ENCODE measurements at regions not wholly inside any gene's neighbourhood (a gene's known extent, or its start where the extent isn't known, plus 50 kb on each side); places are given as distances from the start of the nearest gene placed in this dataset.

DNA sequence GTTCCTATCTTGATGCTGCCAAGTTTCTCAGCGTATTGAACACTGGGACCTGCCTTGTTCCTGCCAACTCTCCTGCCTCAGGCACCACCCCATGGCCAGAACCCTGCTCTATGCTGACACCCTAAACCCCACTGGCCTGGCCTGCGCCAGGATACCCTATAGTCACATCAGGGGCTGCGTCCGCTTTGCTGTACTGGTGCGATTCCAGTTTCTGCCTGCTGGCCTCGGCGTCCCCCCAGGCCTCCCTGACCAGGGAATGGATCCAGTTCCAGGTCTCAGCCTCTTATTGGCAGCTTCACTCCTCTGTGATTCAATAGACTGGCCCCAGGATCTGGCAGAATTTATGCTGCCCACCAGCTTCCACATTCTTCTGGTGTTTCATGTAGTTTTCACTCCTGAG lies 55.0 kb downstream of the GPR6 start:
- TF ChIP-seq Cebpa-rat (IDR thresholded peaks at IDR 0.05): no peak
- no peaks in the 10 kb centered on the region for H3K36me3 ChIP-seq
- peaks cover 0 to 5% (median 4%) of the 10 kb centered on the region in 10 experiments; a peak in 8 of 20 replicates for H3K4me1 ChIP-seq

DNA sequence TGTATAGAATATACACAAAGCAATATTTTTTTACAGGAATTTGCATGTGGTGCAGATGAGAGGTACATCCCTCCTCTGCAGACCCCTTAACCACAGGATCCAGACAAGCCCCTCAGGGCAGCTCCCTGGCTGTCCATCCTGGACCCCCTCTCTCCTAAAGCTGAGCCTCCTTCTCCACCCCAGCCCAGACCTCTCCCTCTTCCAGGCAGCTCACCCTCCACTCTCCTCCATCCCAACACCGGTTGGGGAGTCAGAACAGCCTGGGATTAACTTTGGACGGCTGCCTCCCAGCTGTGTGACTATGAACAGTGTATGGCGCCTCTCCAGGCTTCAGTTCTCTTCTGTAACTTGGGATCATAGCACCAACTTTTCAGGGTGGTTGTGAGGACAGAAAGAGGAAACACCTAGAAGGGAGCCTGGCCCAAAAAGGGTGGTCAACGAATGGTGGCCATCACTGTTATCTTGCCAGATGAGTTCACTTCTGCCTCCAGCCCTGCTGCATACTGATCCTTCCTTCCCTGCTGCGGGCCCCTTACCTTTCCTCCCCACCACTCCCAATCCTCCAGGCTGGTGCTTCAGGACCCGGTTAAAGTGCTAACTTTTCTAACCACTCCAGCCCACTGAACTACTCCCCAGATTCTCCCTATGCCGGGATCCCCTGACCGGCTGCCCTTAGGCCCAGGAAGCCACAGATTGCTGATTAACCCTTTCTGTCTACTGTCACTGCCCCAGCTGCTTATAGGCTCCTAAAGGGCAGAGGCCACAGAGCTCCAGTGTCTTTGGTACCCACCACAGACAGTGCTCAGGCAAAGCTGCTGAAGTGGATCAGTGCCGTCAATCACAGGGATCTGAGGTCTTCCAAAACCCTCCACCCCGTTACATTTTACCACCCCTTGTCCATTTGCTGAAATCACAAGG lies 55.9 kb downstream of the GPR6 start:
- Histone ChIP-seq H4K20me1 (no peaks in the 10 kb centered on the region), H3K4me3 (no peak overlapping the region), H3K9me3 (replicated peaks in 1 of 11) (no peaks in the 10 kb centered on the region), H3K36me3 (no peaks in the 10 kb centered on the region), H3K4me1 (peaks cover 2 to 13% (median 8%) of the 10 kb centered on the region in 10 experiments; a peak in 13 of 20 replicates), H3K9ac (no peak overlapping the region), H3K27me3 (no peaks in the 10 kb centered on the region), H3K27ac (no peak overlapping the region), H3K4me2 (no peak overlapping the region)
- TF ChIP-seq Cebpa-rat (IDR thresholded peaks at IDR 0.05): no peak

More for the DNA sequence above, 55.0 kb downstream of the GPR6 start:
- no peaks in the 10 kb centered on the region for H3K9me3 ChIP-seq (replicated peaks in 1 of 11)
- H3K4me3 ChIP-seq: no peak overlapping the region
- no peaks in the 10 kb centered on the region for H4K20me1 ChIP-seq
- no peak overlapping the region for H3K9ac ChIP-seq
- no peak overlapping the region for H3K27ac ChIP-seq
- H3K4me2 ChIP-seq: no peak overlapping the region
- no peaks in the 10 kb centered on the region for H3K27me3 ChIP-seq

DNA sequence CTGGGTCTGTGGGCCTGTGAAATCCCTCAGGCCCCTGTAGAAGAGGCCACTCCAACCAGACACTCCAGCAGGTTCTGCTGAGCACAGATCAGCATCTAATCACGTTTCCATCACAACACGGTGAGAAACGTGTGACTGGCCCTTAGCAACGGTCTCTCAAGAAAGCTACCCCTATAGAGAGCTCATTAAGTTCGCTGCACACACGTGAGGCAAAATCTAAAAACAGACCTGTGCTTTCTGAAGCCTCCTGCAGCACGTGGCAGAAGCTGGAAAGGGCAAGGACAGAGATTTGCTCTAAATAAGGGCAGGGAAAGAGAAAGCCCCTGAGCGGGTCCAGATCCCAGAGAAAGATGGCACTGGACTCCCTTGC lies 56.5 kb downstream of the GPR6 start:
- no peaks in the 10 kb centered on the region for H3K36me3 ChIP-seq
- H3K4me3 ChIP-seq: no peak overlapping the region
- H3K9me3 ChIP-seq (replicated peaks in 1 of 11): no peaks in the 10 kb centered on the region
- no peak overlapping the region for H3K27ac ChIP-seq
- H3K27me3 ChIP-seq: no peaks in the 10 kb centered on the region
- no peak for TF ChIP-seq Cebpa-rat (IDR thresholded peaks at IDR 0.05)
- no peaks in the 10 kb centered on the region for H4K20me1 ChIP-seq
- no peak overlapping the region for H3K4me2 ChIP-seq
- no peak overlapping the region for H3K9ac ChIP-seq
- peaks cover 5 to 19% (median 10%) of the 10 kb centered on the region in 10 experiments; a peak in 19 of 20 replicates for H3K4me1 ChIP-seq

DNA sequence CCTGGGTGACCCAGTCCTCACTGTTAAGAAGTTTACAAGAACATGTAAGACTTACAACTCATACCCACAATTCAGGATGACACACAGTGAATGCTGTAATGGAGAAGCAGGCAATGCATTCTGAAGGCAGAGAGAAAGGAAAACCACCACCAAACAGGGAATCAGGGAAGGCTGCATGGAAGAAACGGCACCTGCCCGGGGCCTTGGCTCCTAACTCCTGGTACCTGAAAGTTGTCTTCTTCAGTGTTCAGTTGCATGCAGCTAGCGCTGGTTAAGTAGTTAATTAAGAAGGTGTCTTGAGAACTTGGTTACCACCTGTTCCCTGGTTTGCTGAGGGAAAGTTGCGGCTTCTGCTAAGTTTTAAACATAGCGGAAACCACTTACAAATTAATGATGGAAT lies 57.2 kb downstream of the GPR6 start:
- H3K27ac ChIP-seq: no peak overlapping the region
- peaks cover 12 to 26% (median 16%) of the 10 kb centered on the region in 10 experiments for H3K4me1 ChIP-seq
- no peaks in the 10 kb centered on the region for H3K36me3 ChIP-seq
- no peaks in the 10 kb centered on the region for H3K9me3 ChIP-seq (replicated peaks in 1 of 11)
- H3K4me3 ChIP-seq: no peak overlapping the region
- H4K20me1 ChIP-seq: no peaks in the 10 kb centered on the region
- no peaks in the 10 kb centered on the region for H3K27me3 ChIP-seq
- no peak for TF ChIP-seq Cebpa-rat (IDR thresholded peaks at IDR 0.05)
- H3K9ac ChIP-seq: no peak overlapping the region
- no peak overlapping the region for H3K4me2 ChIP-seq

DNA sequence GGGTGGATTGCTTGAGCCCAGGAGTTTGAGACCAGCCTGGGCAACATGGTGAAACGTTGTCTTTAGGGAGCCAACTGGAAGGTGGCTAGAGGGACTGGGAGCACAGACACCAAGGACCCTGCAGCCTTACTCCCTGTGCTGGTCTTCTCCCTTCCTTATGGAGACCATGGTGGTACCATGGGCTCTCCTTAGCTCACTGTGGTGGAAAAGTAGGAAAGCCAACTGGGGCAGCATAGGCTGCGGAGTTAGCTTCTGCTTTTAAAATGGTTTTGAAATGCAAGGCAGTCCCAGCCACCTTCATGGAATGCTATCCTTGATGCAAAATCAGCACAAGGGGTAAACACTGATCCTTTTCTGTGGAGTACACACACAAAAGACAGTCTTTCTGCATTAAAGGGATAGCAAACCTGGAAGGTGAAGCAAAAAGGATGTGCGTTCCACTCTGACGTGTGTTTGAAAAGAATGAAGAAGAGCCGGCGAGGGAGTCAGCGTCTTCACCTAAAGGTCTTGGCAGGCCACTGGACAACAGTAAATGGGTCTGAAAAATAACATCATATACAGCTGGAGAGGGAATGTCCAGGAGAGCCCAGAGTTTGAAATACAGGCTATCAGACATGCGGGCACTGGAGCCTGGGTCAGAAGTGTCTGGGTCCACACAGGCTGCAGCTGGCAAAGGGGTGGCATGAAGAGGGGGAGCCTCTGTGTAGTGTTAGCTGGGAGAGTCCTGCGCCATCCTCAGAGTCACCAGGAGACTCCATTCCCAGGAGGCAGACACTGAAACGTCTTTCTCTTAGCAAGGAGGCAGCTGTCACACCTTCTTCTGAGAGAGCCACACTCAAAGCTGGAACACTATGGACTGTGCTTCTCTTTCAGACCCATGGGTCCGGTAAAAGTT lies 58.5 kb downstream of the GPR6 start:
- TF ChIP-seq Cebpa-rat (IDR thresholded peaks at IDR 0.05): no peak
- Histone ChIP-seq H3K4me3 (no peak overlapping the region), H3K9me3 (replicated peaks in 1 of 11) (no peaks in the 10 kb centered on the region), H4K20me1 (no peaks in the 10 kb centered on the region), H3K4me1 (peaks cover 22 to 39% (median 30%) of the 10 kb centered on the region in 10 experiments), H3K27me3 (no peaks in the 10 kb centered on the region), H3K9ac (no peak overlapping the region), H3K4me2 (no peak overlapping the region), H3K36me3 (no peaks in the 10 kb centered on the region), H3K27ac (no peak overlapping the region)

DNA sequence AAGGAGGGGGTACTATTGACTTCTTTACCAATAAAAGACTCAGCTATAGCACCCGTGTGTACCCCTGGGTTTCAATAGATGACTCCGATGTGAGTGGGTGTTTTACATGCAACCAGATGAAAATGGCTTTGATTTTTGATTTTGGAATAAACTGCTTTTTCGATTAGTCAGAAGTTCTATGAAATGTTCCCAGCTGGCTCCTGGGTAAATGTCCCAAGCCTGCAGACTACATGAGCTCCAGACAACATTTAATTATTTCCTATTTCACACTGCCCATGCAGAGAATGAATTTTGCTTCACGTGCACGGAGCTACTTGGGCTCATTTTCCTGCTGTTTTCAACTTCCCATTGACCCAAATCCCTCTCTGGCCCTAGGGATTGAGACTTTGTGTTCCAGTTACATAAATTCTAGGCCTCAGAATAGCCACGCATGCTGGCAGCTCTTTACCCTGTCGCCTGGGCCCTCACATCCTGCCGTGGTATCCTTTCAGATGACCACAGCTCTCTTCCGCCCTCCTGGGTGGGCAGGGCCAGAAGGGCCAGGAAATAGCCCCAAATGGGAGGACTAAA lies 59.7 kb downstream of the GPR6 start:
- TF ChIP-seq Cebpa-rat (IDR thresholded peaks at IDR 0.05): no peak
- no peaks in the 10 kb centered on the region for H3K36me3 ChIP-seq
- 0 out of 22 replicates have a peak overlapping the region, but pooled peaks of 1 of the 11 experiments have one; percentile 9 for H3K9ac ChIP-seq
- H3K27ac ChIP-seq: no peak overlapping the region
- peaks cover 24 to 46% (median 37%) of the 10 kb centered on the region in 10 experiments for H3K4me1 ChIP-seq
- H3K4me3 ChIP-seq: no peak overlapping the region
- peaks cover 0 to 6% (median 5%) of the 10 kb centered on the region in 11 experiments; a peak in 10 of 22 replicates for H3K9me3 ChIP-seq (replicated peaks in 1 of 11)
- no peaks in the 10 kb centered on the region for H4K20me1 ChIP-seq
- H3K4me2 ChIP-seq: peak overlapping the region in 4 of 11 experiments; percentile 8 to 24 (median 12); a peak in 2 of 22 replicates
- H3K27me3 ChIP-seq: no peaks in the 10 kb centered on the region

DNA sequence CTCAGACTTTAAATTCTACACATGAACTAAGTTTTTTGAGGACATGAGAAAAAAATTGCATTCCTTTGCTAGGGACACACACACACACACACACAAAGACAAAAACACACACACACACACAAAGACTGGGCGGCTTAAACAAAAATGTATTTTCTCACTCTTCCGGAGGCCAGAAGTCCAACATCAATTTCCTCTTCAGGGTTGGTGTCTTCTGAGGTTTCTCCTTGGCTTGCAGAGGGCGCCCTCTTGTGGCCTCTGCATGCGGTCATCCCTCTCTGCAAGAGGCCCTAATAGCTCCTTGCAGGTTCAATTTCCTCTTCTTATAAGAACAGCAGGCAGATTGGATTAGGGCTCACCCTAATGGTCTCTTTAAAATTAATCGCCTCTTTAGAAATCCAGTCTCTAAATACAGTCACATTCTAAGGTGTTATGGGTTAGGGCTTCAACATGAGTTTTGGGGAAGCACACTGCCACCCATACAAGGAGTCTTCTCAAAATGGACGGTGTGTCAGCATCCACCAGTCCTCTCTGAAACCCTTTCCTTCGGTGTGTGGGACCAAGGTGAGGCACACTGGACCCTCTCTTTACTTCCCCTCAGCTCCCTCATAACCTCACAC lies 61.4 kb downstream of the GPR6 start:
- Histone ChIP-seq H3K9ac (peak overlapping the region in 10 of 11 experiments; percentile 29 to 67 (median 59); a peak in 18 of 22 replicates), H4K20me1 (no peaks in the 10 kb centered on the region), H3K4me1 (peaks cover 40 to 63% (median 53%) of the 10 kb centered on the region in 10 experiments), H3K4me2 (peak overlapping the region; percentile 54 to 89 (median 81)), H3K27ac (peak overlapping the region; percentile 0 to 60 (median 55); a peak in 17 of 22 replicates), H3K36me3 (no peaks in the 10 kb centered on the region), H3K9me3 (replicated peaks in 1 of 11) (peaks cover 0 to 10% (median 7%) of the 10 kb centered on the region in 11 experiments; a peak in 10 of 22 replicates), H3K27me3 (no peaks in the 10 kb centered on the region), H3K4me3 (peak overlapping the region; percentile 10 to 64 (median 46); a peak in 16 of 20 replicates)
- TF ChIP-seq Cebpa-rat (IDR thresholded peaks at IDR 0.05): no peak

DNA sequence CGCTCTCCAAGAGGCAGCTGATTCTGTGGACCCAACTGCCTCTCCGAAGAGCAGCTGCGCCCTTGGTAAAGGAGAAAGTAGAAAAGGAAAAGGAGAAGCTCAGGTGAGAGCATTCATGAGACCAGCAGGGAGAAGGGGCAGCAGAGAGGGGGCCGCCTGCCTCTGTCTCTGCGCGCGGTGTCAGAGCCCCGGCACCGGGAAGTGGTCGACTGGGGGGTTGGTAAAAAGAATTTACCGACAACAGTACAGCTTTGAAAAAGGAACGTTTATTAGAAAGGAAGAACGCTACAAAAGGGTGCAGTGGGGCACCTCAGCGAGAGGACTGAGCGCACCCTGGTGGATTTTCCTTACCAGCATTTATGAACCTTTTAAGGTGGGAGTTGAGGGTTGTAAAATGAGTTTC lies 61.9 kb downstream of the GPR6 start:
- H3K4me3 ChIP-seq: peak overlapping the region; percentile 10 to 64 (median 46); a peak in 16 of 20 replicates
- H3K36me3 ChIP-seq: no peaks in the 10 kb centered on the region
- H3K4me2 ChIP-seq: peak overlapping the region; percentile 54 to 89 (median 81)
- no peaks in the 10 kb centered on the region for H4K20me1 ChIP-seq
- H3K4me1 ChIP-seq: peaks cover 43 to 66% (median 57%) of the 10 kb centered on the region in 10 experiments
- peak overlapping the region in 10 of 11 experiments; percentile 29 to 67 (median 59); a peak in 19 of 22 replicates for H3K9ac ChIP-seq
- no peak for TF ChIP-seq Cebpa-rat (IDR thresholded peaks at IDR 0.05)
- H3K9me3 ChIP-seq (replicated peaks in 1 of 11): peaks cover 0 to 10% (median 7%) of the 10 kb centered on the region in 11 experiments; a peak in 10 of 22 replicates
- H3K27me3 ChIP-seq: no peaks in the 10 kb centered on the region
- peak overlapping the region; percentile 0 to 60 (median 55); a peak in 17 of 22 replicates for H3K27ac ChIP-seq
